ENCODE measurements at regions not wholly inside any gene's neighbourhood (a gene's known extent, or its start where the extent isn't known, plus 50 kb on each side); places are given as distances from the start of the nearest gene placed in this dataset.

- RAD21 ChIA-PET (ENCODE audit: unreplicated experiment) = interaction anchor here (0.9 to 1.2 kb wide), 3 partner anchors 53 to 360 kb away, joined by 3 read pairs; no protein-coding TSS in a partner anchor
- no peak overlapping the region for H2AFZ ChIP-seq (ENCODE audit: control insufficient read depth, low read depth, low read length)
- no peaks in the 10 kb centered on the region for H3K36me3 ChIP-seq (ENCODE audit: control insufficient read depth in 2 of 2, insufficient read depth in 2 of 2, low read length in 1 of 2)
- no peaks in the 10 kb centered on the region for H3K9me3 ChIP-seq (replicated peaks; ENCODE audit: control insufficient read depth, insufficient read depth, low read length)
- 81% methylated on average over 14 of the region's 14 CpGs for WGBS (ENCODE audit: insufficient coverage, insufficient replicate concordance, low lambda C conversion rate, missing lambda C conversion rate)
- ATAC-seq (no peak), FAIRE-seq (no peak), DNase-seq (ENCODE audit: low read depth, low spot score) (no peak)
- H3K4me1 ChIP-seq (ENCODE audit: control insufficient read depth, insufficient read depth, low read length) = peaks cover 14% of the 10 kb centered on the region
- H3K27me3 ChIP-seq (replicated peaks in 1 of 2; ENCODE audit: control insufficient read depth in 2 of 2, insufficient read depth in 2 of 2, low read length in 1 of 2) = no peaks in the 10 kb centered on the region; a peak in 1 of 4 replicates
- no peak overlapping the region for H3K4me2 ChIP-seq (ENCODE audit: control insufficient read depth, insufficient read depth)
- CTCF ChIA-PET = interaction anchor here (0.5 to 8.5 kb wide), 10 partner anchors 12 to 557 kb away, joined by 3 to 108 read pairs (median 4); no protein-coding TSS in a partner anchor
- BruUV-seq (replicated peaks) = no TSS peak
- H3K4me3 ChIP-seq = no peak overlapping the region
- H3K79me2 ChIP-seq (ENCODE audit: control insufficient read depth, insufficient read depth, low read length) = no peaks in the 10 kb centered on the region
- no peak overlapping the region for H3K27ac ChIP-seq (ENCODE audit: control insufficient read depth, insufficient read depth)
- intact Hi-C loops (cut with micrococcal nuclease; ENCODE audit: unreplicated experiment) (no loop called here), in situ Hi-C loops (cut with MboI) (loop anchor here (5.0 kb wide), 1 partner anchor 488 kb away; no protein-coding TSS in a partner anchor)
- TF ChIP-seq SREBF2 (IDR thresholded peaks at IDR 0.05; ENCODE audit: low read length) (no peak), NBN (IDR thresholded peaks at IDR 0.05) (no peak), KLF5 (IDR thresholded peaks at IDR 0.05; ENCODE audit: partially characterized antibody) (no peak), RFX5 (IDR thresholded peaks at IDR 0.05; ENCODE audit: low read depth, low read length) (no peak), NRF1 (conservative IDR thresholded peaks at IDR 0.05; ENCODE audit: low read depth, low read length) (no peak)
- TF ChIP-seq, protein P1, sequence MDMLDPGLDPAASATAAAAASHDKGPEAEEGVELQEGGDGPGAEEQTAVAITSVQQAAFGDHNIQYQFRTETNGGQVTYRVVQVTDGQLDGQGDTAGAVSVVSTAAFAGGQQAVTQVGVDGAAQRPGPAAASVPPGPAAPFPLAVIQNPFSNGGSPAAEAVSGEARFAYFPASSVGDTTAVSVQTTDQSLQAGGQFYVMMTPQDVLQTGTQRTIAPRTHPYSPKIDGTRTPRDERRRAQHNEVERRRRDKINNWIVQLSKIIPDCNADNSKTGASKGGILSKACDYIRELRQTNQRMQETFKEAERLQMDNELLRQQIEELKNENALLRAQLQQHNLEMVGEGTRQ (IDR thresholded peaks at IDR 0.05; ENCODE audit: borderline replicate concordance, low read depth, low read length) = no peak
- TF ChIP-seq, protein P2, sequence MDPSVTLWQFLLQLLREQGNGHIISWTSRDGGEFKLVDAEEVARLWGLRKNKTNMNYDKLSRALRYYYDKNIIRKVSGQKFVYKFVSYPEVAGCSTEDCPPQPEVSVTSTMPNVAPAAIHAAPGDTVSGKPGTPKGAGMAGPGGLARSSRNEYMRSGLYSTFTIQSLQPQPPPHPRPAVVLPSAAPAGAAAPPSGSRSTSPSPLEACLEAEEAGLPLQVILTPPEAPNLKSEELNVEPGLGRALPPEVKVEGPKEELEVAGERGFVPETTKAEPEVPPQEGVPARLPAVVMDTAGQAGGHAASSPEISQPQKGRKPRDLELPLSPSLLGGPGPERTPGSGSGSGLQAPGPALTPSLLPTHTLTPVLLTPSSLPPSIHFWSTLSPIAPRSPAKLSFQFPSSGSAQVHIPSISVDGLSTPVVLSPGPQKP (IDR thresholded peaks at IDR 0.05; ENCODE audit: low read depth, low read length) = no peak
- TF ChIP-seq, protein P3, sequence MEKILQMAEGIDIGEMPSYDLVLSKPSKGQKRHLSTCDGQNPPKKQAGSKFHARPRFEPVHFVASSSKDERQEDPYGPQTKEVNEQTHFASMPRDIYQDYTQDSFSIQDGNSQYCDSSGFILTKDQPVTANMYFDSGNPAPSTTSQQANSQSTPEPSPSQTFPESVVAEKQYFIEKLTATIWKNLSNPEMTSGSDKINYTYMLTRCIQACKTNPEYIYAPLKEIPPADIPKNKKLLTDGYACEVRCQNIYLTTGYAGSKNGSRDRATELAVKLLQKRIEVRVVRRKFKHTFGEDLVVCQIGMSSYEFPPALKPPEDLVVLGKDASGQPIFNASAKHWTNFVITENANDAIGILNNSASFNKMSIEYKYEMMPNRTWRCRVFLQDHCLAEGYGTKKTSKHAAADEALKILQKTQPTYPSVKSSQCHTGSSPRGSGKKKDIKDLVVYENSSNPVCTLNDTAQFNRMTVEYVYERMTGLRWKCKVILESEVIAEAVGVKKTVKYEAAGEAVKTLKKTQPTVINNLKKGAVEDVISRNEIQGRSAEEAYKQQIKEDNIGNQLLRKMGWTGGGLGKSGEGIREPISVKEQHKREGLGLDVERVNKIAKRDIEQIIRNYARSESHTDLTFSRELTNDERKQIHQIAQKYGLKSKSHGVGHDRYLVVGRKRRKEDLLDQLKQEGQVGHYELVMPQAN (conservative IDR thresholded peaks at IDR 0.05) = no peak
- TF ChIP-seq, protein P4, sequence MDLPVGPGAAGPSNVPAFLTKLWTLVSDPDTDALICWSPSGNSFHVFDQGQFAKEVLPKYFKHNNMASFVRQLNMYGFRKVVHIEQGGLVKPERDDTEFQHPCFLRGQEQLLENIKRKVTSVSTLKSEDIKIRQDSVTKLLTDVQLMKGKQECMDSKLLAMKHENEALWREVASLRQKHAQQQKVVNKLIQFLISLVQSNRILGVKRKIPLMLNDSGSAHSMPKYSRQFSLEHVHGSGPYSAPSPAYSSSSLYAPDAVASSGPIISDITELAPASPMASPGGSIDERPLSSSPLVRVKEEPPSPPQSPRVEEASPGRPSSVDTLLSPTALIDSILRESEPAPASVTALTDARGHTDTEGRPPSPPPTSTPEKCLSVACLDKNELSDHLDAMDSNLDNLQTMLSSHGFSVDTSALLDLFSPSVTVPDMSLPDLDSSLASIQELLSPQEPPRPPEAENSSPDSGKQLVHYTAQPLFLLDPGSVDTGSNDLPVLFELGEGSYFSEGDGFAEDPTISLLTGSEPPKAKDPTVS (IDR thresholded peaks at IDR 0.05; ENCODE audit: low read depth, low read length) = no peak
- POLR2A ChIA-PET = interaction anchor here (0.6 to 1.5 kb wide), 3 partner anchors 12 to 351 kb away, joined by 3 to 8 read pairs (median 3); no protein-coding TSS in a partner anchor
- no peak overlapping the region for H3K9ac ChIP-seq (ENCODE audit: control insufficient read depth, insufficient read depth, low read length)
- H4K20me1 ChIP-seq (ENCODE audit: control insufficient read depth, insufficient read depth) = no peaks in the 10 kb centered on the region
- SMC1A ChIA-PET (ENCODE audit: uncharacterized antibody, unreplicated experiment) = interaction anchor here (0.8 to 2.2 kb wide), 3 partner anchors 357 to 489 kb away, joined by 3 to 12 read pairs (median 3); no protein-coding TSS in a partner anchor
Observed at GRCh38 chr15:66944121-66944520, 121.3 kb upstream of the SMAD3 start.
